ENCODE measurements at regions not wholly inside any gene's neighbourhood (a gene's known extent, or its start where the extent isn't known, plus 50 kb on each side); places are given as distances from the start of the nearest gene placed in this dataset.

- Histone ChIP-seq H3K27me3 (no peaks in the 10 kb centered on the region), H3K36me3 (no peaks in the 10 kb centered on the region), H3K4me3 (no peak overlapping the region), H3K4me1 (no peaks in the 10 kb centered on the region), H3K9me3 (no peaks in the 10 kb centered on the region), H3K27ac (no peak overlapping the region)
- intact Hi-C loops (cut with DNase I; ENCODE audit: low total_unique reads) (no loop called here), in situ Hi-C loops (cut with MboI; ENCODE audit: low pct_ligation_motif_present in 1 of 4, low pct_unique_long_range_greater_than_20kb in 1 of 4, low sequenced_read_pairs in 3 of 4) (no loop called here)
- 83 to 100% methylated on average over 1 to 3 of the region's 3 CpGs for WGBS, 2 donors (ENCODE audit: low coverage in 1 of 2)
- no peak for TF ChIP-seq CTCF (IDR thresholded peaks at IDR 0.05)
- no peak for TF ChIP-seq POLR2AphosphoS5 (IDR thresholded peaks at IDR 0.05)
- TF ChIP-seq EP300 (IDR thresholded peaks at IDR 0.05; ENCODE audit: low read depth), result no peak
- no peak for TF ChIP-seq POLR2A (IDR thresholded peaks at IDR 0.05)
- DNase-seq, result no peak
Observed at GRCh38 chr10:120782336-120782735, 68.8 kb upstream of the WDR11 start.

DNA sequence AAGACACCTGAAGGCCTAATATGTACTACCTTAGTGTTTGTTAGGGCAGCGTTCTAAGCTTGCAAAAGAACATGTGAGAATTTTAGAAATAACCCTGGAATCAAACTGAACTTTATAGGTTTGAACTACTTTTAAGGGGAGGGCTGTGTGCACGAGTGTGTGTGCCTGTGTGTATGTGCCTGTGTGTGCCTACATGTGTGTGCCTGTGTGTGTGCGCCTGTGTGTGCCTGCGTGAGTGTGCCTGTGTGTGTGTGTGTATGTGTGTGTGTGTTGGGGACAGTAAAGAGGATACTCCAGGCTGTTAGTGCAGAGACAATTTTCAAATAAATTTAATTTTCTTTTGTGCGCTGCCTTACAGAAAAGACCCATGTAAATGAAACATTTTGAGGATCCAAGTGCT is 68.1 kb upstream of the WDR11 start:
- no peaks in the 10 kb centered on the region for H3K27me3 ChIP-seq
- no peak for TF ChIP-seq POLR2AphosphoS5 (IDR thresholded peaks at IDR 0.05)
- TF ChIP-seq CTCF (IDR thresholded peaks at IDR 0.05), result no peak
- no peak for TF ChIP-seq POLR2A (IDR thresholded peaks at IDR 0.05)
- TF ChIP-seq EP300 (IDR thresholded peaks at IDR 0.05; ENCODE audit: low read depth), result no peak
- H3K4me3 ChIP-seq, result no peak overlapping the region
- no peak for DNase-seq
- no peaks in the 10 kb centered on the region for H3K9me3 ChIP-seq
- H3K36me3 ChIP-seq, result no peaks in the 10 kb centered on the region
- H3K4me1 ChIP-seq, result no peaks in the 10 kb centered on the region
- intact Hi-C loops (cut with DNase I; ENCODE audit: low total_unique reads) (no loop called here), in situ Hi-C loops (cut with MboI; ENCODE audit: low pct_ligation_motif_present in 1 of 4, low pct_unique_long_range_greater_than_20kb in 1 of 4, low sequenced_read_pairs in 3 of 4) (no loop called here)
- 47 to 67% methylated on average over 4 to 5 of the region's 5 CpGs for WGBS, 2 donors (ENCODE audit: low coverage in 1 of 2)
- no peak overlapping the region for H3K27ac ChIP-seq

DNA sequence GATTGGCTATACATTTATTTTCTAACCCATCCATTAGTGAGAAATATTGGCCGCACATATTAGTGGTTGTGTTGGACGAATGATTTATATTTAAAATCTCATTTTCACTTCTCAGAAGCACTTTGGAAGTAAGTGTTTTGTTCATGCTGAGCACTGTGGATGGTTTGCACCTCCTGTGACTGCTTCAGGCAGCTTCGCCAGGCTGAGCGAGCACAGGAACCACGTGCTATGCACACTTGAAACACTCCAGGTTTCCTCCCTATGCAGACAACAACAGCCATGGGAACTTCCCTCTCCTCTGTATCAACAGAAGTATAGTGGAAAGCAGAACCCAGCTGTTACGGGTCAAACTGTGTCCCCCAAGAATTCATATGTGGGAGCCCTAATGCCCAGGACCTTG is 67.3 kb upstream of the WDR11 start:
- Histone ChIP-seq H3K27ac (no peak overlapping the region), H3K4me3 (no peak overlapping the region), H3K36me3 (no peaks in the 10 kb centered on the region), H3K9me3 (no peaks in the 10 kb centered on the region), H3K4me1 (no peaks in the 10 kb centered on the region), H3K27me3 (no peaks in the 10 kb centered on the region)
- TF ChIP-seq POLR2A (IDR thresholded peaks at IDR 0.05) (no peak), EP300 (IDR thresholded peaks at IDR 0.05; ENCODE audit: low read depth) (no peak), CTCF (IDR thresholded peaks at IDR 0.05) (no peak), POLR2AphosphoS5 (IDR thresholded peaks at IDR 0.05) (no peak)
- WGBS, 2 donors (ENCODE audit: low coverage in 1 of 2), result 58 to 66% methylated on average over 6 of the region's 6 CpGs
- intact Hi-C loops (cut with DNase I; ENCODE audit: low total_unique reads), result no loop called here
- in situ Hi-C loops (cut with MboI; ENCODE audit: low pct_ligation_motif_present in 1 of 4, low pct_unique_long_range_greater_than_20kb in 1 of 4, low sequenced_read_pairs in 3 of 4), result no loop called here
- no peak for DNase-seq

GRCh38 chr10:120788771-120789170 is 62.4 kb upstream of the WDR11 start:
- Histone ChIP-seq H3K4me1 (no peaks in the 10 kb centered on the region), H3K27me3 (no peaks in the 10 kb centered on the region), H3K36me3 (no peaks in the 10 kb centered on the region), H3K4me3 (no peak overlapping the region), H3K27ac (no peak overlapping the region), H3K9me3 (no peaks in the 10 kb centered on the region)
- TF ChIP-seq CTCF (IDR thresholded peaks at IDR 0.05) (no peak), POLR2AphosphoS5 (IDR thresholded peaks at IDR 0.05) (no peak), EP300 (IDR thresholded peaks at IDR 0.05; ENCODE audit: low read depth) (no peak), POLR2A (IDR thresholded peaks at IDR 0.05) (no peak)
- in situ Hi-C loops (cut with MboI; ENCODE audit: low pct_ligation_motif_present in 1 of 4, low pct_unique_long_range_greater_than_20kb in 1 of 4, low sequenced_read_pairs in 3 of 4), result no loop called here
- intact Hi-C loops (cut with DNase I; ENCODE audit: low total_unique reads), result no loop called here
- DNase-seq, result no peak
- WGBS, 2 donors (ENCODE audit: low coverage in 1 of 2), result 76 to 86% methylated on average over 5 of the region's 5 CpGs
